Calu3 (cell line): ENCODE measurements at regions not wholly inside any gene's neighbourhood (a gene's known extent, or its start where the extent isn't known, plus 50 kb on each side); places are given as distances from the start of the nearest gene placed in this dataset.

Source experiments
- BruUV-seq: library from RNA; stranded (reverse); fragments of 400-500 nt; replicated peaks from 2 replicates; lab custom pipeline; 2021; lab: Mats Ljungman, UMichigan
- CTCF ChIA-PET: fragments of 300-600 bp; sonication (Branson Sonifier 250); formaldehyde crosslinking; loops from one replicate; lab custom pipeline; 2022; ENCODE audit warnings: antibody characterized with exemption; lab: Charles Lee
- DNase-seq: peaks from one replicate; pipeline ENCODE4 v3.0.0; 2022
- H3K27ac Mint-ChIP-seq: one replicate; pipeline ENCODE4 v1.8.0; 2022; ENCODE audit warnings: mixed read lengths; ENCODE audit not compliant: unreplicated experiment
- H3K27me3 Mint-ChIP-seq: one replicate; pipeline ENCODE4 v1.8.0; 2022; ENCODE audit warnings: mixed read lengths; ENCODE audit not compliant: unreplicated experiment
- H3K36me3 Mint-ChIP-seq: one replicate; pipeline ENCODE4 v1.8.0; 2022; ENCODE audit warnings: mild to moderate bottlenecking, moderate library complexity, mixed read lengths; ENCODE audit not compliant: insufficient read depth, unreplicated experiment
- H3K4me1 Mint-ChIP-seq: one replicate; pipeline ENCODE4 v1.8.0; 2022; ENCODE audit warnings: mild to moderate bottlenecking, low read depth, mixed read lengths; ENCODE audit not compliant: unreplicated experiment
- H3K4me3 Mint-ChIP-seq: one replicate; pipeline ENCODE4 v1.8.0; 2022; ENCODE audit warnings: mild to moderate bottlenecking, low read depth, moderate library complexity, mixed read lengths; ENCODE audit not compliant: unreplicated experiment
- H3K9me3 Mint-ChIP-seq: one replicate; pipeline ENCODE4 v1.8.0; 2022; ENCODE audit warnings: low read depth, mixed read lengths; ENCODE audit not compliant: unreplicated experiment
- intact Hi-C: fragments of 100-400 bp; cut with micrococcal nuclease; formaldehyde crosslinking; loops from one replicate; pipeline ENCODE4 v1.10.0; 2022; ENCODE audit not compliant: unreplicated experiment
- TF ChIP-seq, protein P1 (sequence below): fragments of 200-600 bp; IDR thresholded peaks from one replicate; pipeline ENCODE4 v1.8.0; 2022; ENCODE audit warnings: antibody characterized with exemption; ENCODE audit not compliant: unreplicated experiment

DNA sequence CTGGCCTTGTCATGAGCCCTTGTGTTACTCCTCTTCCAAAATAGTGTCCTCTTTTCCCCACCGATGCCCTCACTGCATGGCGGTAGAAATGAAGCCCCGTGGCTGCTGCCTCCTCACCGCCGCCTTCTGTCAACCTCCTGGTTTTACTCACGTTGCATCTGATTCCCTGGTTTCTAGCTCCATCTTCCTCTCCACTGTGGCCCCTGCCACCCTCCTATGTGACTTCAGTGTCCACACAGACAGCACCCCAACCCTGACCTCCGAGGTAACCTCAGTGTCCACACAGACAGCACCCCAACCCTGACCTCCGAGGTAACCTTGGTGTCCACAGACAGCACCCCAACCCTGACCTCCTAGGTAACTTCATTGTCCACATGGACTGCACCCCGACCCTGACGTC is 122.8 kb upstream of the THBS2 start:
- H3K27ac Mint-ChIP-seq: no peak overlapping the region
- no peak overlapping the region for H3K4me3 Mint-ChIP-seq
- no TSS peak for BruUV-seq
- H3K27me3 Mint-ChIP-seq: no peaks in the 10 kb centered on the region
- intact Hi-C loops: no loop called here
- CTCF ChIA-PET: no interaction called here
- DNase-seq: no peak
- TF ChIP-seq, protein P1, sequence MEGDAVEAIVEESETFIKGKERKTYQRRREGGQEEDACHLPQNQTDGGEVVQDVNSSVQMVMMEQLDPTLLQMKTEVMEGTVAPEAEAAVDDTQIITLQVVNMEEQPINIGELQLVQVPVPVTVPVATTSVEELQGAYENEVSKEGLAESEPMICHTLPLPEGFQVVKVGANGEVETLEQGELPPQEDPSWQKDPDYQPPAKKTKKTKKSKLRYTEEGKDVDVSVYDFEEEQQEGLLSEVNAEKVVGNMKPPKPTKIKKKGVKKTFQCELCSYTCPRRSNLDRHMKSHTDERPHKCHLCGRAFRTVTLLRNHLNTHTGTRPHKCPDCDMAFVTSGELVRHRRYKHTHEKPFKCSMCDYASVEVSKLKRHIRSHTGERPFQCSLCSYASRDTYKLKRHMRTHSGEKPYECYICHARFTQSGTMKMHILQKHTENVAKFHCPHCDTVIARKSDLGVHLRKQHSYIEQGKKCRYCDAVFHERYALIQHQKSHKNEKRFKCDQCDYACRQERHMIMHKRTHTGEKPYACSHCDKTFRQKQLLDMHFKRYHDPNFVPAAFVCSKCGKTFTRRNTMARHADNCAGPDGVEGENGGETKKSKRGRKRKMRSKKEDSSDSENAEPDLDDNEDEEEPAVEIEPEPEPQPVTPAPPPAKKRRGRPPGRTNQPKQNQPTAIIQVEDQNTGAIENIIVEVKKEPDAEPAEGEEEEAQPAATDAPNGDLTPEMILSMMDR: no peak
- H3K4me1 Mint-ChIP-seq: no peaks in the 10 kb centered on the region
- H3K36me3 Mint-ChIP-seq: no peaks in the 10 kb centered on the region
- H3K9me3 Mint-ChIP-seq: peaks cover 23% of the 10 kb centered on the region

DNA sequence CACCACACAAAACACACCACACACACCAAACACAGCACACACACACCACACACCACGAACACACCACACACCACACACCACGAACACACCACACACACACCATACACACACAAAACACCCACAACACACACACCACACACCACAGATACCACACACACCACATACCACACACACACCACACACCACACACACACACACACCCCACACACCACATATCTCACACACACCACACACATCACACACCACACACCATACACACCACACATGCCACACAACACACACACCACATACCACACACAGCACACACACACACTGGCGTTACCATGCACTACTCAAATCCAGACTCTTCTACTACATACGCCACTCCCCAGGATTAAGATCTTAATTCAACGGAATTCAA is 118.9 kb upstream of the THBS2 start:
- no peaks in the 10 kb centered on the region for H3K27me3 Mint-ChIP-seq
- CTCF ChIA-PET: no interaction called here
- DNase-seq: no peak
- TF ChIP-seq, protein P1: no peak
- intact Hi-C loops: no loop called here
- H3K9me3 Mint-ChIP-seq: peaks cover 10% of the 10 kb centered on the region
- H3K27ac Mint-ChIP-seq: no peak overlapping the region
- H3K36me3 Mint-ChIP-seq: no peaks in the 10 kb centered on the region
- no peaks in the 10 kb centered on the region for H3K4me1 Mint-ChIP-seq
- H3K4me3 Mint-ChIP-seq: no peak overlapping the region
- BruUV-seq: no TSS peak

DNA sequence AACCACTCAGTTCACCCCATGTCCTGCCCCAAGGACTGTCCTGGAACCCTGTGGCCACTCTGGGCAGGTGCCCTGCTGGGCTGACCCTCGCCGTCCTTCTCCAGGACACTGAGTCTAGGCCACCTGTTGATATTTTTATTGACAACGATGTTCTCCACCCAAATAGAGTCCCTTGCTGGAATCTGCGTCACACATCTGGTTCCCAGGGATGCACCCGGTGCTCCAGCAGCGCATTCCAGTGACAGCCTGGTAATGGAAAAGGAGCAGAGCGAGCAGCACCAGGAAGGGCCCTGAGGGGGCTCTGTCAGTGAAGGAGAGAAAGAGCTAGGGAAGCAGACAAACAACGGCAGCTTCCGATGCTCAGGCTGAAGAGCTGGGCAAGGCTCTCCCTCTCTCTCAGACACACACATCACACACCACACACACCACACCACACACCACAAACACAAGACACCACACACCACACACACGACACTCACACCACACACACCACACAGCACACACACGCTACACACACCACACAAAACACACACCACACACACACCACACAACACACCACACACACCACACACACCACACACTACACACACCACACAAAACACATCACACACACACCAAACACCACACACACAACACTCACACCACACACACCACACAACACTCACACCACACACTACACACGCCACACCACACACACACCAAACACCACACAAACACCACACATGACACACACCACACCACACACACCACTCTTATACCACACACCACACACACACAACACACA is 117.9 kb upstream of the THBS2 start:
- no peaks in the 10 kb centered on the region for H3K27me3 Mint-ChIP-seq
- TF ChIP-seq, protein P1: no peak
- no peak overlapping the region for H3K27ac Mint-ChIP-seq
- intact Hi-C loops: no loop called here
- CTCF ChIA-PET: interaction anchor here (0.6 kb wide), 3 partner anchors 14 to 370 kb away, joined by 3 to 7 read pairs (median 7); no protein-coding TSS in a partner anchor
- no peaks in the 10 kb centered on the region for H3K4me1 Mint-ChIP-seq
- BruUV-seq: no TSS peak
- peaks cover 7% of the 10 kb centered on the region for H3K9me3 Mint-ChIP-seq
- H3K36me3 Mint-ChIP-seq: no peaks in the 10 kb centered on the region
- no peak overlapping the region for H3K4me3 Mint-ChIP-seq
- peak; percentile 35 for DNase-seq

DNA sequence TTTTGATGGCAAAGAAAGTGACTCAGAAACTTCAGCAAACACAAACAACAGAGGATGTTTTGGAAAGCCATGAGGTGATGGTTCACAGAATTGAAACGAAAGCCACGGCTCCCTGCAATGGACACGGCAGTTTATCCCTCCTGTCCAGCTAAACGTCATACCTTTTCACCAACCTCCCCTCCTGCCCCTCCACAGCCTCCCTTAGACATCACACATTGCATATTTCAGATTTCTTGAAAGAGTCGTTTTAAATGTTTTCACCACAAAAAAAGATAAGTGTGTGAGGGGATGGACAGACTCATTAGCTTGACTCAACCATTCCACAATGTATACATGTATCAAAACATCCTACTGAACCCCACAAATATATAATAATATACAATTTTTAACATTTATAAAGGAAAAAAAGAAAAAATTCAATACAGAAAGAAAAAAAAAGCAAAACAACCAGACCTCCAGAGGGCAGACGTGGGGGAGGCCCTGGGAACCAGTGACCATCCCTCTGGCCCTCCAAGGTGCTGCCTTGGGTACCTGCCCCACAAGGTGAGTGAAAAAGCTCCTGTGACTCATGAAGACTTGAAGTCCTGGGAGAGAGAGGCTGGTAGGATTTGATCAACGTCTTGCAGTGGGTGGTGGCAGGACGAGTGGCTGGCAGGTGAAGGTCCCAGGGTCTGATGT is 117.2 kb upstream of the THBS2 start:
- CTCF ChIA-PET: interaction anchor here (0.6 kb wide), 3 partner anchors 15 to 370 kb away, joined by 3 to 7 read pairs (median 7); no protein-coding TSS in a partner anchor
- TF ChIP-seq, protein P1: no peak
- intact Hi-C loops: no loop called here
- Mint-ChIP-seq H3K9me3 (peaks cover 6% of the 10 kb centered on the region), H3K4me1 (no peaks in the 10 kb centered on the region), H3K27me3 (no peaks in the 10 kb centered on the region), H3K4me3 (no peak overlapping the region), H3K36me3 (no peaks in the 10 kb centered on the region), H3K27ac (no peak overlapping the region)
- peak; percentile 40 for DNase-seq
- BruUV-seq: no TSS peak
